Nephron (organoid): ENCODE measurements at regions not wholly inside any gene's neighbourhood (a gene's known extent, or its start where the extent isn't known, plus 50 kb on each side); places are given as distances from the start of the nearest gene placed in this dataset.

Source experiments
- H3K27ac Mint-ChIP-seq, 3 experiments: 2 replicates each; pipeline ENCODE4 v1.8.0; 2020; ENCODE audit warnings: mixed read lengths in 3 of 3, mild to moderate bottlenecking in 2 of 3, moderate library complexity in 1 of 3
- H3K27me3 Mint-ChIP-seq: 2 replicates; pipeline ENCODE4 v1.8.0; 2021; ENCODE audit warnings: low read depth, mild to moderate bottlenecking, moderate library complexity, mixed read lengths
- H3K36me3 Mint-ChIP-seq: 2 replicates; pipeline ENCODE4 v1.8.0; 2020; ENCODE audit warnings: low read depth, mixed read lengths
- H3K4me1 Mint-ChIP-seq: 2 replicates; pipeline ENCODE4 v1.8.0; 2020; ENCODE audit warnings: mixed read lengths
- H3K4me3 Mint-ChIP-seq, 3 experiments: 2 replicates each; pipeline ENCODE4 v1.8.0; 2020; ENCODE audit warnings: mild to moderate bottlenecking in 3 of 3, mixed read lengths in 3 of 3, moderate library complexity in 2 of 3
- H3K9me3 Mint-ChIP-seq: 2 replicates; pipeline ENCODE4 v1.8.0; 2020; ENCODE audit warnings: mixed read lengths
- CTCF ChIP-seq, 3 experiments: fragments of 200-600 bp; sonication (generic); IDR thresholded peaks; one replicate each; pipeline ENCODE4 v1.5.0; 2021; ENCODE audit warnings: antibody characterized with exemption in 3 of 3; ENCODE audit not compliant: unreplicated experiment in 3 of 3

DNA sequence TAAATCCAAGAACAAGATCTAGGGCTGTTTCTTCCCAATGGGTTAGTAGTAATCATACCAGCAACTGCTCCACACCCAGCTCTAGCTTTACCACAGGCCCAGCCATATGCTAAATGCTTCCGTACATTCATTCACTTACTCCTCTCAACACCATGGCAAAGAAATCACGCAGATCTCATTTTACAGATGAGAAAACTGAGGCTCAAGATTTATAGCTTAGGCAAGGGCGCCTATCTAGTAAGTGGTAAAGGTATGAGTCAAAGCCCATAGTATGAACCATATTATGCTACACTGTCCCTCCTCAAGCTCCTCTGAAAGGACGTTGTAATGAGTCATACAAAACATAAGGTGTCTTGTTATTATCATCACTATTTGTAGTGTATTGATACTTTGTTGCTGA, 82.2 kb downstream of the NIBAN1 start:
- Mint-ChIP-seq H3K27ac (no peak overlapping the region), H3K36me3 (no peaks in the 10 kb centered on the region), H3K27me3 (no peaks in the 10 kb centered on the region), H3K4me1 (no peaks in the 10 kb centered on the region), H3K9me3 (peaks cover 2% of the 10 kb centered on the region), H3K4me3 (no peak overlapping the region)
- no peak for TF ChIP-seq CTCF (IDR thresholded peaks at IDR 0.05; ENCODE audit: unreplicated experiment in 3 of 3)

DNA sequence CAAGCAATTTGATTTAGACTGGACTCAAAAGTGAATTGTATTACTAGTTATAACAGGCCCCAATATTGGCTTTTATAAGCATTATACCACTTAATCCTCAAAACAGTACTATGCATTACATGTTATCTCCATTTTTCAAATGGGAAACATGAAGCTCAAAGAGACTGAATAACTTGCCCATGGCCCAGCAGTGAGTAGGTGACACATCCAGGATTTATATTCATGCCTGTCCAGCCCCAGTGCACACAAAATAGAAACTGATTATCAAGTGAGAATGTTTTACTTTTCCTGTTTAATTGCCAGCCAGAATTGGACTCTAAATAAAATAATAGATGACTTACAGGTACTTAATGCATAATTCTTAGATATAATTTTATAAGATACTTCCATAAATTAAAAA, 82.9 kb downstream of the NIBAN1 start:
- Mint-ChIP-seq H3K4me3 (no peak overlapping the region), H3K9me3 (no peaks in the 10 kb centered on the region), H3K4me1 (no peaks in the 10 kb centered on the region), H3K27ac (no peak overlapping the region), H3K36me3 (no peaks in the 10 kb centered on the region), H3K27me3 (no peaks in the 10 kb centered on the region)
- TF ChIP-seq CTCF (IDR thresholded peaks at IDR 0.05; ENCODE audit: unreplicated experiment in 3 of 3), result no peak

DNA sequence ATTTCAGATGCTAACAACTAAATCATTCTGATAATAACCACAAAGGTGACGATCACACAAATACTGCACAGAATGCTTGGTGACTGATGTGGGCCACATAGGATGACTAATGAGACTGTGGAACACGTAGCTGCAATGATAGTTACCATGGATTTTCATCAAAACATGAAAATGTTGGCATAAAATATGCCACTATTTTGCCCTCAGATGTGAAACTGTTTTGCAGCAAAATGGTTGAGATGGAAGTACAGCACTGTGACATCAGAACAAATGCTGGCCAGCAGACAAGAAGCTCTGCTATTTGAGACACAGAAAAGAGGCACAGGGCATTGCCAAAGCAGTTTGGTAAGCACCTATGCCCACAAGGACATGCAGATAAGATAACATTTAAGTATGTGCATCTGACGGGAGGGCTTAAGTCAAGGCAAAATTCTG, 83.8 kb downstream of the NIBAN1 start:
- Mint-ChIP-seq H3K27me3 (no peaks in the 10 kb centered on the region), H3K27ac (no peak overlapping the region), H3K4me3 (no peak overlapping the region), H3K9me3 (no peaks in the 10 kb centered on the region), H3K36me3 (no peaks in the 10 kb centered on the region), H3K4me1 (no peaks in the 10 kb centered on the region)
- TF ChIP-seq CTCF (IDR thresholded peaks at IDR 0.05; ENCODE audit: unreplicated experiment in 3 of 3), result no peak

- no peaks in the 10 kb centered on the region for H3K4me1 Mint-ChIP-seq
- H3K36me3 Mint-ChIP-seq, result no peaks in the 10 kb centered on the region
- H3K27me3 Mint-ChIP-seq, result no peaks in the 10 kb centered on the region
- H3K4me3 Mint-ChIP-seq, result no peak overlapping the region
- H3K9me3 Mint-ChIP-seq, result no peaks in the 10 kb centered on the region
- H3K27ac Mint-ChIP-seq, result no peak overlapping the region
- no peak for TF ChIP-seq CTCF (IDR thresholded peaks at IDR 0.05; ENCODE audit: unreplicated experiment in 3 of 3)
Observed at GRCh38 chr1:184889902-184890301, 84.4 kb downstream of the NIBAN1 start.

DNA sequence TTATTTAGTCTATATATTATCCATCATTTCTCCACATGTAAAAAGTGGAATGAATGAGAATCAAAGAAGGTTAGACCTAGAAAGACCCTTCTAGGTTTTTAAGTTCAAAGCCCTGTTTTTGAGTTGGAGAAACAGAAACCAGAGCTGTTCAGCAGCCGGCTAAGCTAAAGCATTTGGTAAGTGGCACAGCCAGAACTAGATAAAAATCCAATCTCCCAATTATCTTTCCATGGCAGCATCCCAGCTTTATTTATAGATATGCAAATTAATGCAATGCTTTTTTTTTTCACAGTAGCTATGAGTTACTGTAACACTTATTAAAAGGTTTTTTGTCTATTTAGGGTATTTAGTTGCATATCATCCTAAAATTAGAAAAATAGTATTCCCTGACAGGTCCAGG, 85.1 kb downstream of the NIBAN1 start:
- no peaks in the 10 kb centered on the region for H3K4me1 Mint-ChIP-seq
- H3K4me3 Mint-ChIP-seq, result no peak overlapping the region
- H3K27ac Mint-ChIP-seq, result no peak overlapping the region
- H3K9me3 Mint-ChIP-seq, result no peaks in the 10 kb centered on the region
- no peak for TF ChIP-seq CTCF (IDR thresholded peaks at IDR 0.05; ENCODE audit: unreplicated experiment in 3 of 3)
- H3K36me3 Mint-ChIP-seq, result no peaks in the 10 kb centered on the region
- H3K27me3 Mint-ChIP-seq, result no peaks in the 10 kb centered on the region

GRCh38 chr1:184888505-184888904, 85.8 kb downstream of the NIBAN1 start:
- no peaks in the 10 kb centered on the region for H3K9me3 Mint-ChIP-seq
- H3K27ac Mint-ChIP-seq, result no peak overlapping the region
- no peaks in the 10 kb centered on the region for H3K36me3 Mint-ChIP-seq
- TF ChIP-seq CTCF (IDR thresholded peaks at IDR 0.05; ENCODE audit: unreplicated experiment in 3 of 3), result no peak
- H3K4me1 Mint-ChIP-seq, result no peaks in the 10 kb centered on the region
- no peak overlapping the region for H3K4me3 Mint-ChIP-seq
- no peaks in the 10 kb centered on the region for H3K27me3 Mint-ChIP-seq
